ENCODE measurements at regions not wholly inside any gene's neighbourhood (a gene's known extent, or its start where the extent isn't known, plus 50 kb on each side); places are given as distances from the start of the nearest gene placed in this dataset.

- TF ChIP-seq CTCF (IDR thresholded peaks at IDR 0.05) (no peak), POLR2A (IDR thresholded peaks at IDR 0.05) (no peak)
Measured at GRCh38 chr14:42185718-42186117, 579.0 kb downstream of the LRFN5 start.
